ENCODE measurements at regions not wholly inside any gene's neighbourhood (a gene's known extent, or its start where the extent isn't known, plus 50 kb on each side); places are given as distances from the start of the nearest gene placed in this dataset.

GRCh38 chr16:17949141-17949981 is 387.2 kb downstream of the NPIPA8 start:
- H3K4me3 Mint-ChIP-seq = no peak overlapping the region

GRCh38 chr16:17947637-17948036 is 388.9 kb downstream of the NPIPA8 start:
- no peaks in the 10 kb centered on the region for H3K9me3 ChIP-seq (ENCODE audit: control insufficient read depth, low read length, poor library complexity, severe bottlenecking)
- ATAC-seq (no peak), DNase-seq (no peak)
- Mint-ChIP-seq H3K27ac (no peak overlapping the region), H3K27me3 (peaks cover 76% of the 10 kb centered on the region), H3K4me3 (no peak overlapping the region), H3K4me1 (peaks cover 4% of the 10 kb centered on the region), H3K36me3 (ENCODE audit: low read depth) (no peaks in the 10 kb centered on the region)

More at GRCh38 chr16:17949141-17949981, 387.2 kb downstream of the NPIPA8 start:
- H3K4me1 Mint-ChIP-seq = peaks cover 4% of the 10 kb centered on the region
- H3K36me3 Mint-ChIP-seq (ENCODE audit: low read depth) = no peaks in the 10 kb centered on the region
- no peak overlapping the region for H3K27ac Mint-ChIP-seq
- ATAC-seq (no peak), DNase-seq (no peak)
- no peaks in the 10 kb centered on the region for H3K9me3 ChIP-seq (ENCODE audit: control insufficient read depth, low read length, poor library complexity, severe bottlenecking)
- H3K27me3 Mint-ChIP-seq = peaks cover 76% of the 10 kb centered on the region

- Mint-ChIP-seq H3K4me1 (peaks cover 4% of the 10 kb centered on the region), H3K27me3 (peaks cover 74% of the 10 kb centered on the region), H3K27ac (no peak overlapping the region), H3K4me3 (no peak overlapping the region), H3K36me3 (ENCODE audit: low read depth) (no peaks in the 10 kb centered on the region)
- ATAC-seq = no peak
- DNase-seq = no peak
- no peaks in the 10 kb centered on the region for H3K9me3 ChIP-seq (ENCODE audit: control insufficient read depth, low read length, poor library complexity, severe bottlenecking)
Measured at GRCh38 chr16:17947165-17947564, 389.4 kb downstream of the NPIPA8 start.

GRCh38 chr16:17945080-17945601 is 391.4 kb downstream of the NPIPA8 start:
- no peaks in the 10 kb centered on the region for H3K36me3 Mint-ChIP-seq (ENCODE audit: low read depth)
- peaks cover 57% of the 10 kb centered on the region for H3K27me3 Mint-ChIP-seq
- H3K4me3 Mint-ChIP-seq = no peak overlapping the region
- DNase-seq (no peak), ATAC-seq (no peak)
- peaks cover 4% of the 10 kb centered on the region for H3K4me1 Mint-ChIP-seq
- H3K27ac Mint-ChIP-seq = no peak overlapping the region
- H3K9me3 ChIP-seq (ENCODE audit: control insufficient read depth, low read length, poor library complexity, severe bottlenecking) = no peaks in the 10 kb centered on the region

GRCh38 chr16:17944345-17944744 is 392.2 kb downstream of the NPIPA8 start:
- H3K27ac Mint-ChIP-seq = no peak overlapping the region
- ATAC-seq (no peak), DNase-seq (no peak)
- H3K9me3 ChIP-seq (ENCODE audit: control insufficient read depth, low read length, poor library complexity, severe bottlenecking) = no peaks in the 10 kb centered on the region
- H3K4me3 Mint-ChIP-seq = no peak overlapping the region
- H3K36me3 Mint-ChIP-seq (ENCODE audit: low read depth) = no peaks in the 10 kb centered on the region
- peaks cover 51% of the 10 kb centered on the region for H3K27me3 Mint-ChIP-seq
- H3K4me1 Mint-ChIP-seq = no peaks in the 10 kb centered on the region

GRCh38 chr16:17942067-17942466 is 394.5 kb downstream of the NPIPA8 start:
- ATAC-seq = no peak
- peaks cover 31% of the 10 kb centered on the region for H3K27me3 Mint-ChIP-seq

GRCh38 chr16:17940584-17941364 is 395.8 kb downstream of the NPIPA8 start:
- Mint-ChIP-seq H3K4me3 (no peak overlapping the region), H3K36me3 (ENCODE audit: low read depth) (no peaks in the 10 kb centered on the region), H3K27me3 (peaks cover 21% of the 10 kb centered on the region), H3K27ac (no peak overlapping the region), H3K4me1 (peaks cover 4% of the 10 kb centered on the region)
- no peaks in the 10 kb centered on the region for H3K9me3 ChIP-seq (ENCODE audit: control insufficient read depth, low read length, poor library complexity, severe bottlenecking)
- DNase-seq = no peak
- ATAC-seq = no peak

More at GRCh38 chr16:17942067-17942466, 394.5 kb downstream of the NPIPA8 start:
- H3K27ac Mint-ChIP-seq = no peak overlapping the region
- no peak overlapping the region for H3K4me3 Mint-ChIP-seq
- DNase-seq = no peak
- no peaks in the 10 kb centered on the region for H3K36me3 Mint-ChIP-seq (ENCODE audit: low read depth)
- peaks cover 4% of the 10 kb centered on the region for H3K4me1 Mint-ChIP-seq
- no peaks in the 10 kb centered on the region for H3K9me3 ChIP-seq (ENCODE audit: control insufficient read depth, low read length, poor library complexity, severe bottlenecking)

GRCh38 chr16:17939723-17940122 is 396.8 kb downstream of the NPIPA8 start:
- ATAC-seq (no peak), DNase-seq (no peak)
- Mint-ChIP-seq H3K36me3 (ENCODE audit: low read depth) (no peaks in the 10 kb centered on the region), H3K27me3 (peaks cover 13% of the 10 kb centered on the region), H3K4me3 (peak overlapping the region; percentile 19), H3K4me1 (peaks cover 4% of the 10 kb centered on the region), H3K27ac (peak overlapping the region; percentile 37)
- H3K9me3 ChIP-seq (ENCODE audit: control insufficient read depth, low read length, poor library complexity, severe bottlenecking) = no peaks in the 10 kb centered on the region

- peak overlapping the region; percentile 37 for H3K27ac Mint-ChIP-seq
Measured at GRCh38 chr16:17939122-17939536, 397.4 kb downstream of the NPIPA8 start.

GRCh38 chr16:17938546-17938945 is 398.0 kb downstream of the NPIPA8 start:
- H3K4me3 Mint-ChIP-seq = no peak overlapping the region
- H3K9me3 ChIP-seq (ENCODE audit: control insufficient read depth, low read length, poor library complexity, severe bottlenecking) = no peaks in the 10 kb centered on the region
- no peaks in the 10 kb centered on the region for H3K36me3 Mint-ChIP-seq (ENCODE audit: low read depth)
- no peak for ATAC-seq
- H3K27me3 Mint-ChIP-seq = peaks cover 2% of the 10 kb centered on the region
- H3K4me1 Mint-ChIP-seq = peaks cover 4% of the 10 kb centered on the region
- H3K27ac Mint-ChIP-seq = no peak overlapping the region
- no peak for DNase-seq

More at GRCh38 chr16:17939122-17939536, 397.4 kb downstream of the NPIPA8 start:
- Mint-ChIP-seq H3K4me1 (peaks cover 4% of the 10 kb centered on the region), H3K27me3 (peaks cover 7% of the 10 kb centered on the region), H3K4me3 (peak overlapping the region; percentile 52), H3K36me3 (ENCODE audit: low read depth) (no peaks in the 10 kb centered on the region)
- H3K9me3 ChIP-seq (ENCODE audit: control insufficient read depth, low read length, poor library complexity, severe bottlenecking) = no peaks in the 10 kb centered on the region
- DNase-seq (no peak), ATAC-seq (no peak)

- Mint-ChIP-seq H3K4me1 (peaks cover 4% of the 10 kb centered on the region), H3K27me3 (no peaks in the 10 kb centered on the region), H3K4me3 (no peak overlapping the region), H3K36me3 (ENCODE audit: low read depth) (no peaks in the 10 kb centered on the region), H3K27ac (no peak overlapping the region)
- ATAC-seq = no peak
- no peak for DNase-seq
- H3K9me3 ChIP-seq (ENCODE audit: control insufficient read depth, low read length, poor library complexity, severe bottlenecking) = no peaks in the 10 kb centered on the region
Measured at GRCh38 chr16:17936766-17937402, 399.7 kb downstream of the NPIPA8 start.

- H3K27ac Mint-ChIP-seq = no peak overlapping the region
Measured at GRCh38 chr16:17930280-17930679, 406.3 kb downstream of the NPIPA8 start.

GRCh38 chr16:17926866-17927399 is 409.6 kb downstream of the NPIPA8 start:
- DNase-seq = no peak
- no peaks in the 10 kb centered on the region for H3K4me1 Mint-ChIP-seq

More at GRCh38 chr16:17930280-17930679, 406.3 kb downstream of the NPIPA8 start:
- DNase-seq (no peak), ATAC-seq (no peak)
- no peak overlapping the region for H3K4me3 Mint-ChIP-seq
- H3K36me3 Mint-ChIP-seq (ENCODE audit: low read depth) = no peaks in the 10 kb centered on the region
- H3K4me1 Mint-ChIP-seq = no peaks in the 10 kb centered on the region
- H3K27me3 Mint-ChIP-seq = peaks cover 48% of the 10 kb centered on the region
- H3K9me3 ChIP-seq (ENCODE audit: control insufficient read depth, low read length, poor library complexity, severe bottlenecking) = no peaks in the 10 kb centered on the region

More at GRCh38 chr16:17926866-17927399, 409.6 kb downstream of the NPIPA8 start:
- Mint-ChIP-seq H3K4me3 (no peak overlapping the region), H3K27ac (no peak overlapping the region), H3K27me3 (peaks cover 54% of the 10 kb centered on the region), H3K36me3 (ENCODE audit: low read depth) (no peaks in the 10 kb centered on the region)
- H3K9me3 ChIP-seq (ENCODE audit: control insufficient read depth, low read length, poor library complexity, severe bottlenecking) = no peaks in the 10 kb centered on the region
- ATAC-seq = no peak

Measured in T-helper 17 cell (primary cell).